Spleen (tissue), 7 donors: ENCODE measurements at regions not wholly inside any gene's neighbourhood (a gene's known extent, or its start where the extent isn't known, plus 50 kb on each side); places are given as distances from the start of the nearest gene placed in this dataset.

Experiments
- POLR2A ChIP-seq, 3 donors: fragments of 450-650 bp; IDR thresholded peaks; one replicate each; pipeline ENCODE4 v1.5.1; 2017; ENCODE audit warnings: antibody characterized with exemption in 3 of 3, mild to moderate bottlenecking in 1 of 3
- POLR2AphosphoS5 ChIP-seq, 3 donors: sonication (generic); formaldehyde crosslinking; IDR thresholded peaks; one replicate each; pipeline ENCODE4 v1.5.1; 2017; ENCODE audit warnings: antibody characterized with exemption in 3 of 3
- TF ChIP-seq, protein P1 (sequence below), 11 experiments: fragments of 200-600 bp in 7 of 11; fragments of 450-650 bp in 4 of 11; sonication (generic) in 4 of 11; IDR thresholded peaks in 8 of 11; conservative IDR thresholded peaks in 3 of 11; 1 replicate in 7 of 11; 2 replicates in 4 of 11; pipeline versions ENCODE4 v1.4.0 to v1.8.0; 2016 to 2021; ENCODE audit warnings: antibody characterized with exemption in 11 of 11, inconsistent platforms in 4 of 11, mild to moderate bottlenecking in 1 of 11
- donor health status: DM: no; HTN: no; CAD: no; lungs with moderate emphysema.
- donor health status: DM: no; HTN: no; CAD: no.
- donor health status: DM: no; HTN: no; CAD: no.

DNA sequence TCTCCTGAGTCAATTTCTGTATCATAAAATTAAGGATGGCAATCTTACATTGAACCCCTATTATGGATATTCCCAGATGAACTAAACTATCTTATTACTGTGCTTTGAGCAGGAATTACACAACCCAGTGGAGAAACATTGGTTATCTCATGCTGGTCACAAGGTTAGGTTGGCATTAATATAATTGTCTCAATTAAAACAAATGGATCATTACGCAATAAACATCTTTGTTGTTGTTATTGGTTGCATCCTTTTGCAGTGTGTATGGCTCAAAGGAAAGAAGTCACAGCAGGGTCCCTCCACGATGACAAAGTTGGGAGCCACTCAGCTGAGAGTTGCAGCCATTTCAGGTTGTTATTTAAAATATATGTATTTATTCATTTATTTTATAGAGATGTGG, 297.0 kb upstream of the KLF4 start:
- TF ChIP-seq POLR2A (IDR thresholded peaks at IDR 0.05) (no peak), POLR2AphosphoS5 (IDR thresholded peaks at IDR 0.05) (no peak)
- TF ChIP-seq, protein P1, sequence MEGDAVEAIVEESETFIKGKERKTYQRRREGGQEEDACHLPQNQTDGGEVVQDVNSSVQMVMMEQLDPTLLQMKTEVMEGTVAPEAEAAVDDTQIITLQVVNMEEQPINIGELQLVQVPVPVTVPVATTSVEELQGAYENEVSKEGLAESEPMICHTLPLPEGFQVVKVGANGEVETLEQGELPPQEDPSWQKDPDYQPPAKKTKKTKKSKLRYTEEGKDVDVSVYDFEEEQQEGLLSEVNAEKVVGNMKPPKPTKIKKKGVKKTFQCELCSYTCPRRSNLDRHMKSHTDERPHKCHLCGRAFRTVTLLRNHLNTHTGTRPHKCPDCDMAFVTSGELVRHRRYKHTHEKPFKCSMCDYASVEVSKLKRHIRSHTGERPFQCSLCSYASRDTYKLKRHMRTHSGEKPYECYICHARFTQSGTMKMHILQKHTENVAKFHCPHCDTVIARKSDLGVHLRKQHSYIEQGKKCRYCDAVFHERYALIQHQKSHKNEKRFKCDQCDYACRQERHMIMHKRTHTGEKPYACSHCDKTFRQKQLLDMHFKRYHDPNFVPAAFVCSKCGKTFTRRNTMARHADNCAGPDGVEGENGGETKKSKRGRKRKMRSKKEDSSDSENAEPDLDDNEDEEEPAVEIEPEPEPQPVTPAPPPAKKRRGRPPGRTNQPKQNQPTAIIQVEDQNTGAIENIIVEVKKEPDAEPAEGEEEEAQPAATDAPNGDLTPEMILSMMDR (IDR thresholded peaks at IDR 0.05 in 8 of 11, conservative IDR thresholded peaks at IDR 0.05 in 3 of 11): no peak
